Esophagus squamous epithelium (tissue), 5 donors: ENCODE measurements at regions not wholly inside any gene's neighbourhood (a gene's known extent, or its start where the extent isn't known, plus 50 kb on each side); places are given as distances from the start of the nearest gene placed in this dataset.

Experiments used
- DNase-seq: peaks from one replicate; lab custom pipeline; 2025; lab: John Stamatoyannopoulos, UW
- H3K27ac ChIP-seq, 4 donors: fragments of 200-600 bp; sonication (generic); one replicate each; pipeline ENCODE4 v1.5.1; 2016 to 2019; ENCODE audit warnings: mild to moderate bottlenecking in 1 of 4
- H3K27me3 ChIP-seq, 4 donors: fragments of 200-600 bp; sonication (generic); 1 replicate in 3 of 4; 2 replicates in 1 of 4; pipeline versions ENCODE4 v1.5.1 to v1.6.0; 2017 to 2021; ENCODE audit warnings: antibody characterized with exemption in 1 of 4
- H3K36me3 ChIP-seq, 3 donors: fragments of 200-600 bp; sonication (generic); one replicate each; pipeline ENCODE4 v1.5.1; 2016 to 2019
- H3K4me1 ChIP-seq, 3 donors: fragments of 200-600 bp; sonication (generic); one replicate each; pipeline ENCODE4 v1.5.1; 2017 to 2019
- H3K4me3 ChIP-seq, 4 donors: fragments of 200-600 bp; sonication (generic); 1 replicate in 3 of 4; 2 replicates in 1 of 4; pipeline ENCODE4 v1.5.1; 2016 to 2019; ENCODE audit warnings: mild to moderate bottlenecking in 2 of 4, moderate library complexity in 1 of 4
- H3K9me3 ChIP-seq, 3 donors: fragments of 200-600 bp; sonication (generic); one replicate each; pipeline ENCODE4 v1.5.1; 2016 to 2019
- CTCF ChIP-seq, 6 experiments: fragments of 450-650 bp in 4 of 6; fragments of 200-600 bp in 2 of 6; sonication (generic) in 2 of 6; IDR thresholded peaks; one replicate each; pipeline ENCODE4 v1.5.1; 2016 to 2019; ENCODE audit warnings: antibody characterized with exemption in 6 of 6, mild to moderate bottlenecking in 4 of 6, moderate library complexity in 4 of 6
- POLR2A ChIP-seq, 4 donors: fragments of 450-650 bp; IDR thresholded peaks; one replicate each; pipeline ENCODE4 v1.6.1; 2017; ENCODE audit warnings: antibody characterized with exemption in 4 of 4, mild to moderate bottlenecking in 4 of 4, moderate library complexity in 3 of 4
- WGBS, 2 donors: methylation state at CpG; one replicate each; pipeline ENCODE4 v1.1.5; 2018; 5-methylcytosine and 5-hydroxymethylcytosine counted together
- intact Hi-C: fragments of 100-400 bp; cut with DNase I; formaldehyde crosslinking; loops from one replicate; pipeline ENCODE4 v1.15.0; 2022
- donor health status: DM: yes; HTN: yes; CAD: no.

DNA sequence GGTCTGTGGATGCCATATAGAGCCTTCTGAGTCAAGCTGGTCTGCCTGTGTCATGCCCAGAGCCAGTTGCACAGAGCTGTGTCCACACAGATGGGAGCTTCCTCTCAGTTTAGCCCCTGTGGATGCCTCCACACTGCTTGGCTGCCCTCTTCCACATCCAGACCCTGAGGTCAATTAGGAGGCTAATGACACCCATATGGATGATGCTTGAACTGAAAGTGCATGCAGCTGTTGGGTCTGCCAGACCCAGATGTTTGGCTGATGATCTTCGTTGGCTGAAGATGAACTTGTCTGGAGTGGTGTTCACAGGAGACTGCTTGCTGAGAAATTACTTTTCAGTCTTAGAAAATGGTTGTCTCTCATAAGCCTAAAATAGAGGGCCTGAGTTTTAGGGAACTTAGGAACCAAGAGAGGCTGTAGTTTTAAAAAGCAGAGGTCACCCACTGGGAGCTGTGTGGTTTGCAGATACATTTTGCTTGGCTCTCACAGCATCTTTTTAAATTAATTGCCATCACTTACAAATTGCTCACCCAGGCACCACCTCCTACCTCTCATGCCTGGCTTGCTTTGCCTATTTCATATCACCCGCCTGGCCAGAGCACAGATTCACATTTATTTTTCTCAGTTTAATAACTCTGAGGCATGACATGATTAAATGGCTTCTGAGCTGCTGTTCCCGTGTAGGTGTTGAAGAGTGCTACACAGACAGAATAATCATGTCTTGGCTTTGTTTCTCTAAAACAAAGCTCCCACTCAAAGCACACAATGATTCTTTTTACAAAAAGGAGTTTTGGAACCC lies 176.1 kb downstream of the MINAR1 start:
- no peak for DNase-seq
- Histone ChIP-seq H3K4me1 (no peaks in the 10 kb centered on the region), H3K36me3 (no peaks in the 10 kb centered on the region), H3K27ac (no peak overlapping the region), H3K9me3 (no peaks in the 10 kb centered on the region), H3K4me3 (no peak overlapping the region), H3K27me3 (peaks cover 0 to 12% (median 0%) of the 10 kb centered on the region in 4 donors)
- TF ChIP-seq POLR2A (IDR thresholded peaks at IDR 0.05) (no peak), CTCF (IDR thresholded peaks at IDR 0.05) (no peak)
- intact Hi-C loops, result no loop called here
- WGBS, 2 donors, result 48 to 69% methylated on average over 3 of the region's 3 CpGs

GRCh38 chr15:79609506-79609905 lies 177.4 kb downstream of the MINAR1 start:
- H3K27me3 ChIP-seq, result peaks cover 0 to 12% (median 0%) of the 10 kb centered on the region in 4 donors
- H3K4me1 ChIP-seq, result no peaks in the 10 kb centered on the region
- no peaks in the 10 kb centered on the region for H3K9me3 ChIP-seq
- no peak for TF ChIP-seq POLR2A (IDR thresholded peaks at IDR 0.05)
- no peak for TF ChIP-seq CTCF (IDR thresholded peaks at IDR 0.05)
- no peak for DNase-seq
- intact Hi-C loops, result no loop called here
- no peak overlapping the region for H3K27ac ChIP-seq
- H3K4me3 ChIP-seq, result no peak overlapping the region
- no peaks in the 10 kb centered on the region for H3K36me3 ChIP-seq
- 67 to 69% methylated on average over 4 of the region's 4 CpGs for WGBS, 2 donors

GRCh38 chr15:79610021-79610420 lies 177.9 kb downstream of the MINAR1 start:
- no peak overlapping the region for H3K4me3 ChIP-seq
- no peaks in the 10 kb centered on the region for H3K4me1 ChIP-seq
- 81 to 90% methylated on average over 2 to 3 of the region's 3 CpGs for WGBS, 2 donors
- H3K9me3 ChIP-seq, result no peaks in the 10 kb centered on the region
- no peak overlapping the region for H3K27ac ChIP-seq
- H3K27me3 ChIP-seq, result peaks cover 0 to 8% (median 0%) of the 10 kb centered on the region in 4 donors
- intact Hi-C loops, result no loop called here
- TF ChIP-seq CTCF (IDR thresholded peaks at IDR 0.05) (no peak), POLR2A (IDR thresholded peaks at IDR 0.05) (no peak)
- no peaks in the 10 kb centered on the region for H3K36me3 ChIP-seq
- DNase-seq, result no peak

DNA sequence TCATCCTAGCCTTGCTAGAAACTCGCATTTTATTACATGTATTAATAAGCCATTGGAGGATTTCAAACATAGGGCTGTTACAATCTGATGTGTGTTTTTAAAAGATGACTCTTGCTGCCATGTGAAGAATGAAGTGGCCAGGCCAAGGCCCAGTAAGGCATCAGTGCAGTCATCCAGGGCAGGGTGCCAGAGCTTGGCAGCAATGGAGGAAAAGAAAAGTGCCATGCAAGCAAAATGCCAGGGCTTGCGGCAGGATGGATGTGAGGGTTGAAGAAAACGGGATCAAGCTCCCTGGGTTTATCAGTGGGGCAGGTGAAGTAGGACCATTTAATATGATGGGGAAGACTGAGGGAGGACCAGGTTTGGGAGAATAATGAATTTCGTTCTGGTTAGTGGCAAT lies 183.6 kb downstream of the MINAR1 start:
- Histone ChIP-seq H3K27ac (no peak overlapping the region), H3K4me3 (no peak overlapping the region), H3K36me3 (no peaks in the 10 kb centered on the region), H3K27me3 (no peaks in the 10 kb centered on the region), H3K9me3 (no peaks in the 10 kb centered on the region), H3K4me1 (no peaks in the 10 kb centered on the region)
- TF ChIP-seq POLR2A (IDR thresholded peaks at IDR 0.05), result no peak
- intact Hi-C loops, result no loop called here
- DNase-seq, result no peak
- WGBS, 2 donors, result 67 to 76% methylated on average over 4 of the region's 4 CpGs

DNA sequence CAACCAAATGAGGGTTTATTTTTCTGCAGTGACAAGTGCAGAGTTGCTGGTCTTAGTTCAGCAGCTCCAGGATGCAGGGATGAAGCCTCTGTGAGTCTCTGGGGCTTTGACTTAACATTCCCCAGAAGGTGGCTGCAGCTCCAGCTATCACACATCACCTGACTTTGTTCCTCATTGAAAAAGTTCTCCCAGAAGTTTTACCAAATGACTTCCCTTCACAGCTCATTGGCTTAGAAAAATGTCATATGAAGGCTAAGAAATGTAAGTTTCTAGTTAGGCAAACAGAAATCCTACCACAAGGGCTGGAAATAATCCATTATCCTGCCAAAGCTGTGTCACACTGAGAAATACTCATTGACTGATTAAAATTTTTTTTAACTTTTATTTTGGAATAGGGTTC lies 184.9 kb downstream of the MINAR1 start:
- H3K36me3 ChIP-seq, result no peaks in the 10 kb centered on the region
- no peaks in the 10 kb centered on the region for H3K9me3 ChIP-seq
- H3K4me1 ChIP-seq, result no peaks in the 10 kb centered on the region
- no peaks in the 10 kb centered on the region for H3K27me3 ChIP-seq
- H3K4me3 ChIP-seq, result no peak overlapping the region
- DNase-seq, result no peak
- no peak overlapping the region for H3K27ac ChIP-seq
- intact Hi-C loops, result no loop called here
- no peak for TF ChIP-seq POLR2A (IDR thresholded peaks at IDR 0.05)
- no peak for TF ChIP-seq CTCF (IDR thresholded peaks at IDR 0.05)
